Vagina (tissue), 2 donors: ENCODE measurements at regions not wholly inside any gene's neighbourhood (a gene's known extent, or its start where the extent isn't known, plus 50 kb on each side); places are given as distances from the start of the nearest gene placed in this dataset.

ENCODE experiments used
- POLR2A ChIP-seq, 2 donors: fragments of 450-650 bp; IDR thresholded peaks; one replicate each; pipeline ENCODE4 v1.6.1; 2017; ENCODE audit warnings: antibody characterized with exemption in 2 of 2, mild to moderate bottlenecking in 2 of 2, moderate library complexity in 2 of 2
- POLR2AphosphoS5 ChIP-seq, 2 donors: sonication (generic); formaldehyde crosslinking; IDR thresholded peaks; one replicate each; pipeline ENCODE4 v1.9.0; 2017; ENCODE audit warnings: antibody characterized with exemption in 2 of 2, mild to moderate bottlenecking in 2 of 2, low read depth in 1 of 2; ENCODE audit not compliant: insufficient read depth in 1 of 2
- TF ChIP-seq, protein P1 (sequence below), 3 experiments: fragments of 450-650 bp in 2 of 3; fragments of 200-600 bp in 1 of 3; sonication (generic) in 1 of 3; IDR thresholded peaks; one replicate each; pipeline ENCODE4 v1.5.1; 2017 to 2019; ENCODE audit warnings: antibody characterized with exemption in 3 of 3, mild to moderate bottlenecking in 2 of 3, moderate library complexity in 2 of 3

DNA sequence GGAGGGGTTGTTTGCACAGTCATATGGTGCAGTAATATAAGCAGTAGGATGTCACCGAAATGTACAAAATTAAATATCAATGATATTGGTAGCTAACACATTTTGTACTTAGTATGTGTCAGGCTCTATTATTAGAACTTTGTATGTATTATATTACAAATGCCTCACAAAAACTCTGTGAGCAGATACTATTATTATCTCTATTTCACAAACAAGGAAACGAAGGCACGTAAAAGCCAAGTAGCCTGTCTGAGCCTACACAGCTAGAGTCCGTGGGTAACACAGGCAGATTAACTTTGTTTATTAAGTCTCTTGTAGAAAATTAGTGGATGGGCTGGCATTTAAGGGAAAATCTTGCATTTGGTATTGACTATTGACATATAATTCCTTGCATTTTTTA lies 284.3 kb upstream of the DAB2 start:
- TF ChIP-seq, protein P1, sequence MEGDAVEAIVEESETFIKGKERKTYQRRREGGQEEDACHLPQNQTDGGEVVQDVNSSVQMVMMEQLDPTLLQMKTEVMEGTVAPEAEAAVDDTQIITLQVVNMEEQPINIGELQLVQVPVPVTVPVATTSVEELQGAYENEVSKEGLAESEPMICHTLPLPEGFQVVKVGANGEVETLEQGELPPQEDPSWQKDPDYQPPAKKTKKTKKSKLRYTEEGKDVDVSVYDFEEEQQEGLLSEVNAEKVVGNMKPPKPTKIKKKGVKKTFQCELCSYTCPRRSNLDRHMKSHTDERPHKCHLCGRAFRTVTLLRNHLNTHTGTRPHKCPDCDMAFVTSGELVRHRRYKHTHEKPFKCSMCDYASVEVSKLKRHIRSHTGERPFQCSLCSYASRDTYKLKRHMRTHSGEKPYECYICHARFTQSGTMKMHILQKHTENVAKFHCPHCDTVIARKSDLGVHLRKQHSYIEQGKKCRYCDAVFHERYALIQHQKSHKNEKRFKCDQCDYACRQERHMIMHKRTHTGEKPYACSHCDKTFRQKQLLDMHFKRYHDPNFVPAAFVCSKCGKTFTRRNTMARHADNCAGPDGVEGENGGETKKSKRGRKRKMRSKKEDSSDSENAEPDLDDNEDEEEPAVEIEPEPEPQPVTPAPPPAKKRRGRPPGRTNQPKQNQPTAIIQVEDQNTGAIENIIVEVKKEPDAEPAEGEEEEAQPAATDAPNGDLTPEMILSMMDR (IDR thresholded peaks at IDR 0.05) = no peak
- TF ChIP-seq POLR2AphosphoS5 (IDR thresholded peaks at IDR 0.05; ENCODE audit: insufficient read depth in 1 of 2, low read depth in 1 of 2) (no peak), POLR2A (IDR thresholded peaks at IDR 0.05) (no peak)
